GM08714 (cell line): ENCODE measurements at regions not wholly inside any gene's neighbourhood (a gene's known extent, or its start where the extent isn't known, plus 50 kb on each side); places are given as distances from the start of the nearest gene placed in this dataset.

Source experiments
- H3K4me3 ChIP-seq: fragments of 200-500 bp; sonication (Bioruptor generic); 2 replicates; pipeline ENCODE4 v1.5.1; 2014; ENCODE audit warnings: mild to moderate bottlenecking, low read length, inconsistent platforms
- ZNF274 ChIP-seq: IDR thresholded peaks from 2 replicates; pipeline ENCODE4 v1.6.1; 2012; ENCODE audit warnings: mild to moderate bottlenecking, low read depth, low read length

DNA sequence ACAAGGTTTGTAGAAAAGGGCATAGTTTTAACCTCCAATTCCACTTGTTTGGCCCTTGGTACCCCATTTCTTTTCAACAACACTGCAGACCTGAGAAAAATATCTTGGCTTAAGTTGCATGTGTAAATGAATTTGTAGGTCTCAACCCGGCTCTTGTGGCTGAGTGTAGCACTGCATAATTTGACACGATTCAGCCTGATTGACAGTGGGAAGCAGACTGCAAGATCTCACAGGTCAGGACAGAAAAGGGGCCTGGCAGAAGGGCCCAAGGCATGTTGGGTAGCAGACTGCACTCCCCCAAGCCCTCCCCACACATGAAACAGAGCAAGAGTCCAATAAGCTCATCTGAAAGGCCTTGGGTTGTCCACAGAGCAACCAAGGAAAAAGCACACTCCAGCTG lies 169.7 kb upstream of the SMARCA2 start:
- TF ChIP-seq ZNF274: no peak
- H3K4me3 ChIP-seq: no peak overlapping the region

GRCh38 chr9:1855726-1856125 lies 159.4 kb upstream of the SMARCA2 start:
- no peak for TF ChIP-seq ZNF274
- no peak overlapping the region for H3K4me3 ChIP-seq

DNA sequence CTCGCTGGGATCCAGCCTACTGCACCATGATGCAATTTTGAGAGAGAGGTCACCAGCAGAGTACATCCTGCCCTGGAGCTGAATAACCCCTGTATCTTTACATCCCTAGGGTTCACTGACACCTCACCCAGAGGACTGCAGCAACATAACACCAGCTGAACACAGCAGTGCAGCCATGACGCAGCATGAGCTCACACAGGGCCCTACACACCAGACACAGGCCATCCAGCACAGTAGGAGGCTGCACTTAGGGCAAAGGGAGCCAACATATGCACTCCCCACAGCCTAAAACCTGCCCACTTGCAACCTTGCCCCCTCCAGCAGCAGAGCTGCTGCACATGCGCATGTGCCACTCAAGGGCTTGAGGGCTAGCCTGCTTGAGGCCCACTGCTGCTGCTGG lies 157.3 kb upstream of the SMARCA2 start:
- H3K4me3 ChIP-seq: no peak overlapping the region
- no peak for TF ChIP-seq ZNF274

- H3K4me3 ChIP-seq: no peak overlapping the region
- TF ChIP-seq ZNF274: no peak
Observed at GRCh38 chr9:1869843-1870242, 145.3 kb upstream of the SMARCA2 start.

DNA sequence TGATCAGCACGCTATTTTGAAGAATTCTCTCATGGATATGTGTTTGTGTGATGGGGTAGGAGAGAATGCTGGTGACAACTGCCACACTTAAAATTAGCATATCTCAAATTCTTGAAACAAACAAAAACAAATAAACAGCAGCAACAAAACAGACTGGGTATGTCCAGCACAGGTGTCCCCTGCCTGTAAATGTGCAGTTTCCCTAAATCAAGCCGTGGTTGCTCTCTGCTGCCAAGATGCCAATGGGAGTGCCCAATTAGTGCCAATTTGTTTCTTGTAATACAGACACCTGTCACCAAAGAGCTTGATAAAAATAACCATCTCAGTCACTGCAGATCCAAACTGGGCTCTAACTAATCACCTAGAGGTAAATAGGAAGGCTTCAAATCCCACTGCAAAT lies 144.2 kb upstream of the SMARCA2 start:
- no peak overlapping the region for H3K4me3 ChIP-seq
- TF ChIP-seq ZNF274: no peak

- H3K4me3 ChIP-seq: peak overlapping the region; percentile 16; the same call in 1 of the 2 replicates
- TF ChIP-seq ZNF274: no peak
Observed at GRCh38 chr9:1871626-1872419, 143.3 kb upstream of the SMARCA2 start.

GRCh38 chr9:1875251-1875851 lies 139.8 kb upstream of the SMARCA2 start:
- H3K4me3 ChIP-seq: no peak overlapping the region
- TF ChIP-seq ZNF274: no peak

DNA sequence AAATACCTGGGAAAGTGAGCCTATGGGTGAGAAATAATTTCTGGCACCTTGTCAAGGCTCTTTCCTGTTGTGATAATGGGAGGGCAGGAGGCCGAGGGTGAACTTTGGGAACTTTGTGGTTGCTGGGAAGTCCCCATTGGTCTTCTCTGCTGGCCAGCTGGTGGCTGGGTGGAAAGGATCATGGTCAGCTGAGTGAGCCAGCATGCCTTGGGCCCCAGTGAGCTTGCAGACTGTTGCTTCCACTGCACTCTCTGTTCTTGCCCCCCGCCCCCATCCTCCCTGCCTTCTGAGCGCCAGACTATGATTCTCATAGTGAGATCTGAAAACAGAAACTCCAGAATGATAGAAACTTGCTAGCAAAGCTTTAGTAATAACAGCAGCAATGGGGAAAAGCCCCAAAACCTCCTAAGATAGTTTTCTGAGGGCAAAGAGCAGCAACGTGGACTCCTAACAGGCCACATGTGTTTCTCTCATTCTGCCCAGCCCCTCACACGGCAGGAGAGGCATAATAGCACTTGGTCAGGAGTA lies 139.2 kb upstream of the SMARCA2 start:
- H3K4me3 ChIP-seq: no peak overlapping the region
- no peak for TF ChIP-seq ZNF274

GRCh38 chr9:1876891-1877496 lies 138.2 kb upstream of the SMARCA2 start:
- no peak overlapping the region; the same call in 1 of the 2 replicates for H3K4me3 ChIP-seq
- TF ChIP-seq ZNF274: no peak

GRCh38 chr9:1877951-1878350 lies 137.2 kb upstream of the SMARCA2 start:
- no peak overlapping the region for H3K4me3 ChIP-seq
- no peak for TF ChIP-seq ZNF274

- TF ChIP-seq ZNF274: no peak
- H3K4me3 ChIP-seq: no peak overlapping the region
Observed at GRCh38 chr9:1878811-1879210, 136.3 kb upstream of the SMARCA2 start.

- TF ChIP-seq ZNF274: no peak
- H3K4me3 ChIP-seq: no peak overlapping the region
Observed at GRCh38 chr9:1879501-1879900, 135.6 kb upstream of the SMARCA2 start.

GRCh38 chr9:1880038-1880565 lies 135.0 kb upstream of the SMARCA2 start:
- peak overlapping the region; percentile 16; the same call in 1 of the 2 replicates for H3K4me3 ChIP-seq
- TF ChIP-seq ZNF274: no peak

GRCh38 chr9:1881708-1882295 lies 133.3 kb upstream of the SMARCA2 start:
- TF ChIP-seq ZNF274: no peak

More at GRCh38 chr9:1881708-1882295, 133.3 kb upstream of the SMARCA2 start:
- H3K4me3 ChIP-seq: no peak overlapping the region
